C4-2B (cell line): ENCODE measurements at regions not wholly inside any gene's neighbourhood (a gene's known extent, or its start where the extent isn't known, plus 50 kb on each side); places are given as distances from the start of the nearest gene placed in this dataset.

Experiments
- ZFX ChIP-seq: fragments of 450-650 bp; IDR thresholded peaks from 2 replicates; pipeline ENCODE4 v1.6.1; 2017
- TF ChIP-seq, protein P1 (sequence below): fragments of 450-650 bp; conservative IDR thresholded peaks from 2 replicates; pipeline ENCODE4 v1.5.1; 2017; ENCODE audit warnings: mild to moderate bottlenecking

- TF ChIP-seq, protein P1, sequence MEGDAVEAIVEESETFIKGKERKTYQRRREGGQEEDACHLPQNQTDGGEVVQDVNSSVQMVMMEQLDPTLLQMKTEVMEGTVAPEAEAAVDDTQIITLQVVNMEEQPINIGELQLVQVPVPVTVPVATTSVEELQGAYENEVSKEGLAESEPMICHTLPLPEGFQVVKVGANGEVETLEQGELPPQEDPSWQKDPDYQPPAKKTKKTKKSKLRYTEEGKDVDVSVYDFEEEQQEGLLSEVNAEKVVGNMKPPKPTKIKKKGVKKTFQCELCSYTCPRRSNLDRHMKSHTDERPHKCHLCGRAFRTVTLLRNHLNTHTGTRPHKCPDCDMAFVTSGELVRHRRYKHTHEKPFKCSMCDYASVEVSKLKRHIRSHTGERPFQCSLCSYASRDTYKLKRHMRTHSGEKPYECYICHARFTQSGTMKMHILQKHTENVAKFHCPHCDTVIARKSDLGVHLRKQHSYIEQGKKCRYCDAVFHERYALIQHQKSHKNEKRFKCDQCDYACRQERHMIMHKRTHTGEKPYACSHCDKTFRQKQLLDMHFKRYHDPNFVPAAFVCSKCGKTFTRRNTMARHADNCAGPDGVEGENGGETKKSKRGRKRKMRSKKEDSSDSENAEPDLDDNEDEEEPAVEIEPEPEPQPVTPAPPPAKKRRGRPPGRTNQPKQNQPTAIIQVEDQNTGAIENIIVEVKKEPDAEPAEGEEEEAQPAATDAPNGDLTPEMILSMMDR = no peak
- TF ChIP-seq ZFX = no peak
These were observed 196.1 kb upstream of the B3GAT1 start for GRCh38 chr11:134607963-134608750.
